GM13976 (cell line): ENCODE measurements at regions not wholly inside any gene's neighbourhood (a gene's known extent, or its start where the extent isn't known, plus 50 kb on each side); places are given as distances from the start of the nearest gene placed in this dataset.
"Not testable (repeated sequence)": the region's sequence is repeated elsewhere in the genome, so short reads cannot be mapped to it uniquely, and the experiment has no call there.

Experiments
- DNase-seq: peaks from one replicate; pipeline ENCODE4 v3.0.0; 2012; ENCODE audit warnings: low spot score
- CTCF ChIP-seq: IDR thresholded peaks from 2 replicates; pipeline ENCODE4 v1.5.1; 2012; ENCODE audit warnings: borderline replicate concordance, mild to moderate bottlenecking; ENCODE audit not compliant: insufficient read depth; ENCODE audit errors: extremely low read depth, missing control alignments, control extremely low read depth
- in situ Hi-C: fragments of 300-500 bp; cut with MboI; formaldehyde crosslinking; loops from one replicate; pipeline ENCODE4 v1.12.0; 2022; ENCODE audit warnings: low sequenced_read_pairs, mixed read lengths, inconsistent platforms; ENCODE audit not compliant: unreplicated experiment

GRCh38 chr16:63890081-63890480, 1231.8 kb downstream of the CDH11 start:
- DNase-seq, result no peak
- in situ Hi-C loops, result no loop called here
- TF ChIP-seq CTCF, result no peak

- TF ChIP-seq CTCF, result no peak
- no peak for DNase-seq
- in situ Hi-C loops, result no loop called here
Measured at GRCh38 chr16:63883091-63883490, 1238.8 kb downstream of the CDH11 start.

- no peak for TF ChIP-seq CTCF
- in situ Hi-C loops, result no loop called here
- no peak for DNase-seq
Measured at GRCh38 chr16:63882576-63882975, 1239.3 kb downstream of the CDH11 start.

GRCh38 chr16:63880948-63881347, 1240.9 kb downstream of the CDH11 start:
- in situ Hi-C loops, result no loop called here
- DNase-seq, result no peak
- no peak for TF ChIP-seq CTCF

- no peak for DNase-seq
- in situ Hi-C loops, result no loop called here
- no peak for TF ChIP-seq CTCF
Measured at GRCh38 chr16:63877401-63877800, 1244.5 kb downstream of the CDH11 start.

- DNase-seq, result no peak
- in situ Hi-C loops, result no loop called here
- TF ChIP-seq CTCF, result no peak
Measured at GRCh38 chr16:63876103-63876502, 1245.8 kb downstream of the CDH11 start.

- in situ Hi-C loops, DNase-seq: not testable (repeated sequence)
Measured at GRCh38 chr16:63860700-63861099, 1261.2 kb downstream of the CDH11 start.
